GM13977 (cell line): ENCODE measurements at regions not wholly inside any gene's neighbourhood (a gene's known extent, or its start where the extent isn't known, plus 50 kb on each side); places are given as distances from the start of the nearest gene placed in this dataset.

Experiments
- DNase-seq: peaks from one replicate; pipeline ENCODE4 v3.0.0; 2012; ENCODE audit warnings: low spot score
- in situ Hi-C: fragments of 300-500 bp; cut with MboI; formaldehyde crosslinking; loops from one replicate; pipeline ENCODE4 v1.12.0; 2022; ENCODE audit warnings: low sequenced_read_pairs, low pct_unique_long_range_greater_than_20kb, mixed read lengths, inconsistent platforms; ENCODE audit not compliant: unreplicated experiment
- TF ChIP-seq, protein P1 (sequence below): IDR thresholded peaks from 2 replicates; pipeline ENCODE4 v1.5.1; 2012; ENCODE audit warnings: mild to moderate bottlenecking, control low read depth; ENCODE audit not compliant: insufficient read depth; ENCODE audit errors: extremely low read depth, missing control alignments

DNA sequence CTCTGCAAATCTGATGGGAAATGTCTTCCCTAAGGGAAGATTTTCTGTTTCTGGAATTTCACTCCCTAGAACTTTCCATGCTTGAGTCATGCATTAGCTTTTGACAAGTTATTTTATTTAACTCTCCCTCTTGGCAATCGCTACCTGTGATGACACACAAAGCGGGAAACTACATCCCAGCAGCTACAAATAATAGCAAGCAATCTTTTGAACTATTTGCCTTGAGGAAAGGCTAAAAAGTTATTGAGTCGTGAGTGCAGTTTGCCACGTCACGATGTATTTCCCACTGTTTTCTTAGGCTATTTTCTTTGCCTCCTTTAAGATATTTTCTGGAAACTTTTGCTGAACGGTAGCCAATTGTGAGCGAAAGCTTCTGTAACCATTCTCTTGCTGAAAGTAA, 353.3 kb upstream of the HTR2A start:
- TF ChIP-seq, protein P1, sequence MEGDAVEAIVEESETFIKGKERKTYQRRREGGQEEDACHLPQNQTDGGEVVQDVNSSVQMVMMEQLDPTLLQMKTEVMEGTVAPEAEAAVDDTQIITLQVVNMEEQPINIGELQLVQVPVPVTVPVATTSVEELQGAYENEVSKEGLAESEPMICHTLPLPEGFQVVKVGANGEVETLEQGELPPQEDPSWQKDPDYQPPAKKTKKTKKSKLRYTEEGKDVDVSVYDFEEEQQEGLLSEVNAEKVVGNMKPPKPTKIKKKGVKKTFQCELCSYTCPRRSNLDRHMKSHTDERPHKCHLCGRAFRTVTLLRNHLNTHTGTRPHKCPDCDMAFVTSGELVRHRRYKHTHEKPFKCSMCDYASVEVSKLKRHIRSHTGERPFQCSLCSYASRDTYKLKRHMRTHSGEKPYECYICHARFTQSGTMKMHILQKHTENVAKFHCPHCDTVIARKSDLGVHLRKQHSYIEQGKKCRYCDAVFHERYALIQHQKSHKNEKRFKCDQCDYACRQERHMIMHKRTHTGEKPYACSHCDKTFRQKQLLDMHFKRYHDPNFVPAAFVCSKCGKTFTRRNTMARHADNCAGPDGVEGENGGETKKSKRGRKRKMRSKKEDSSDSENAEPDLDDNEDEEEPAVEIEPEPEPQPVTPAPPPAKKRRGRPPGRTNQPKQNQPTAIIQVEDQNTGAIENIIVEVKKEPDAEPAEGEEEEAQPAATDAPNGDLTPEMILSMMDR: no peak
- no peak for DNase-seq
- in situ Hi-C loops: no loop called here

DNA sequence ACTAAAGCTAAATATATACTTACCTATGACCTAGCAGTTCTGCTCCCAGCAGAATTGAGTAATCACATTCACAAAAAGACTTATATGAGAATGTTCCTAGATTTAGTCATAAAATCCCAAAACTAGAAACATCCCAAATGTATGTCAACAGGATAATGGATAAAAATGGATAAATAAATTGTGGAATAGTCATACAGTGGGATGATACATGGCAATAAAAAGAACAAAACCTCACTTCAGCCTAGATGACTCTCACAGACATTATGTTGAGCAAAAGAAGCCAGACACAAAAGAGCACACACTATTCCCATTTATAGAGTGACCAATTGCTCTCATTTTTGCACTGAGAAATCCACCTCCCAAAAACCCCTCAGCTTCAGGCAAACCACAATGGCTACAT, 352.4 kb upstream of the HTR2A start:
- in situ Hi-C loops: no loop called here
- TF ChIP-seq, protein P1: no peak
- no peak for DNase-seq

DNA sequence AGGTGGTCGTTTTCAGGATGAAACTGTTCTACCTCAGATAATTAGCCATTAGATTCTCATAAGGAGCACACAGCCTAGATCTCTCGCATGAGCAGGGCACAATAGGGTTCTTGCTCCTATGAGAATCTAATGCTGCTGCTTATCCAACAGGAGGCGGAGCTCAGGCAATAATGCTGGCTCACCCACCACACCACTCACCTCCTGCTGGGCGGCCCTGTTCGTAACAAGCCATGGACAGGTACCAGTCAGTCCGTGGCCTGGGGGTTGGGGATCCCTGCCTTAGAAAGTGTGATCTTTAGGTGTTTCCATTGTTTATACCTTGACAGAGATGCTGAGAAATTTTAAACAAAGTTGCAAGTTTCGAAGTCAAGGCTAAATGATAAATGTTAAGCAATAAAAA, 344.6 kb upstream of the HTR2A start:
- TF ChIP-seq, protein P1: no peak

DNA sequence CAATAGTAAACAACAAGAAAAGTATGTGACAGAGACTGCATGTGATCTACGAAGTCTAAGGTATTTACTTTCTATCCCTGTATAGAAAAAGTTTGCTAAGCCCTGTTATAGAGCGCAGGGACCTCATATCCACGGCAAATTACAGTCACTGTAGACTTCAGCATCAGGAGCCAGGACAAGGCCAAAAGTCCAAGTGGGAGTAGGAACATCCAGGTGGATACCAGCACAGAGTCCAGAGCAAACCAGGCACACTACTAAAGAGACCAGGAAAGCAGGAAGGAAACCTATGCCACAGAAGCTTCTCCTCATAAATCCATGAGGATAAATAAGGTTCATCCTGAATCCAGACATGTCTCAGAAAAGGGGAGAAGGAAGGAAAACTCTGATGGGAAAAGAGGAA, 342.2 kb upstream of the HTR2A start:
- TF ChIP-seq, protein P1: no peak
- no peak for DNase-seq
- in situ Hi-C loops: no loop called here

More for the DNA sequence above, 344.6 kb upstream of the HTR2A start:
- in situ Hi-C loops: no loop called here
- no peak for DNase-seq

DNA sequence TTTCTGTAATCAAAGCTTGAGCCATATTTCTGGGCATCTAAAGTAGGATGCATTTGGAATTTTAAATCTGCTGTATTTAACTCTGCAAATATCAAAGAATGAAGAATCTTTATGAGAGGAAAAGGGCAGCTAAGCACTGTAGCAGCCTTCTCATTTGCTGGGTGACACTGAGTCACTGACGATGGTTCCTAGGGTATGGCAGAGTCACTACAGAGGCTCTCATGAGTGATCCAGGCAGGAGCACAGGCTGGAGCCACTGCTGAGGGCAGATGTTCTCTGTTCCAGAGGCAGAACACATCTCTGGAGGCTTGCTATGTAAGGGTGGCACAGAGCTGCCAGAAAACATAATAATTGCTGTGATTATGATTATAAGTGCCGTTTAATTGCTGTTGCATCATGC, 340.7 kb upstream of the HTR2A start:
- no peak for DNase-seq
- in situ Hi-C loops: no loop called here

DNA sequence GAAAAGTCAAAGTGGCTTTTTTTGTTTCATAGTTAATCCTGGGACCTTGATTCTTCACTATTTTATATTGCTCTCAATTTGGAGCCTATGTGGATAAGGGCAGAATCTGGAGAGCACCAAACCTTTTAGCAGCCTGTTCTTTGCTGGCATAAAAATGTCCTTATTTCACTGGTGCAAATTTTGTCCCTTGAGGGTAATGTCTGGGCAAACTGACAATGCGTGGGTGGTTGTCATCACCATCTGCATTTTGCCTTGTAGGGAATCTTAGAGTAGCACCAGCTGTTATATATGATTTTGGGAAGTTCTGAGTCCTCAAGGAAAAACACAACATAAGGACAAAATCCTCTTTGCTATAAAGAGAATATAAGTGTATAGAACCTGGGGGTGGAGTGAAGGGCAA, 336.9 kb upstream of the HTR2A start:
- in situ Hi-C loops: no loop called here
- DNase-seq: no peak
- TF ChIP-seq, protein P1: no peak

More for the DNA sequence above, 340.7 kb upstream of the HTR2A start:
- TF ChIP-seq, protein P1: no peak

DNA sequence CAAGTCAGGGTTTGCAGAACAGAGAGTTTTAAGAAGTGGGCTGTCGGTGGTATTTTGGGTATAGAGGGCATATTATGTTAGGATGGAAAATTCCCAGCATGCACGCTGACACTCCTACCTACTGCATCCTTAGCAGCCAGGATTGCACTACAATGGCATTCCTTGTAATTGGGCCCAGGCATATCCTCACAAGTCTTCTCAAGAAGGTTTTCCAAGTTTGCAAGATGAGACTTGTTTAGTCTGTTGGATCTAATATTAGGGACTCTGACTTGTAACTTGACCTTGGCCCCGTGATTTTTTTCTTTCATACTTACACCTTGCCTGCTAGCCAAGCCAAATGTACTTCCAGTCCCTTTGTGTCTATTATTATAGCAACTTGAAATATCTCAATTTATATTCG, 335.7 kb upstream of the HTR2A start:
- in situ Hi-C loops: no loop called here
- DNase-seq: no peak
- TF ChIP-seq, protein P1: no peak
